ENCODE measurements at regions not wholly inside any gene's neighbourhood (a gene's known extent, or its start where the extent isn't known, plus 50 kb on each side); places are given as distances from the start of the nearest gene placed in this dataset.

DNA sequence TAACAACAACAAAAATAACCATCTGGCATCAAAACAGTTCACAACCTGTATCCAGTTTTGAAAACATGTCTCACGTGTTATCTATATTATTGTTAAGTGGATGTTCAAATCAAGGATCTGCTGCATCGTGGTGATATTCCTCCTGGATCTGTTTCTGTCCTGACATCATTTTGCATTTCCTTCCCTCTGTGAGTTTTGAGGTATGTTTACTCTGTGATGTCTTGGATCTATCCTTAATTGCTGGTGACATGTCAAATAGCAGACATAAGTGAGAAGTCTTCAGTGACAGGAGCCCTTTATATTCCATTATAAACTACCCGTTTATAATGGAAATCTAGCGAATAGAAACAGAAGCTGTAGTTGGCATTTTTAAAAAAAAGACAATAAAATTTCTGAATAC, 381.8 kb upstream of the NOX3 start:
- no peak for TF ChIP-seq POLR2AphosphoS5 (IDR thresholded peaks at IDR 0.05)
- TF ChIP-seq, protein P1, sequence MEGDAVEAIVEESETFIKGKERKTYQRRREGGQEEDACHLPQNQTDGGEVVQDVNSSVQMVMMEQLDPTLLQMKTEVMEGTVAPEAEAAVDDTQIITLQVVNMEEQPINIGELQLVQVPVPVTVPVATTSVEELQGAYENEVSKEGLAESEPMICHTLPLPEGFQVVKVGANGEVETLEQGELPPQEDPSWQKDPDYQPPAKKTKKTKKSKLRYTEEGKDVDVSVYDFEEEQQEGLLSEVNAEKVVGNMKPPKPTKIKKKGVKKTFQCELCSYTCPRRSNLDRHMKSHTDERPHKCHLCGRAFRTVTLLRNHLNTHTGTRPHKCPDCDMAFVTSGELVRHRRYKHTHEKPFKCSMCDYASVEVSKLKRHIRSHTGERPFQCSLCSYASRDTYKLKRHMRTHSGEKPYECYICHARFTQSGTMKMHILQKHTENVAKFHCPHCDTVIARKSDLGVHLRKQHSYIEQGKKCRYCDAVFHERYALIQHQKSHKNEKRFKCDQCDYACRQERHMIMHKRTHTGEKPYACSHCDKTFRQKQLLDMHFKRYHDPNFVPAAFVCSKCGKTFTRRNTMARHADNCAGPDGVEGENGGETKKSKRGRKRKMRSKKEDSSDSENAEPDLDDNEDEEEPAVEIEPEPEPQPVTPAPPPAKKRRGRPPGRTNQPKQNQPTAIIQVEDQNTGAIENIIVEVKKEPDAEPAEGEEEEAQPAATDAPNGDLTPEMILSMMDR (IDR thresholded peaks at IDR 0.05): no peak

Data from prostate gland (tissue), 2 donors.